ENCODE measurements at regions not wholly inside any gene's neighbourhood (a gene's known extent, or its start where the extent isn't known, plus 50 kb on each side); places are given as distances from the start of the nearest gene placed in this dataset.

DNA sequence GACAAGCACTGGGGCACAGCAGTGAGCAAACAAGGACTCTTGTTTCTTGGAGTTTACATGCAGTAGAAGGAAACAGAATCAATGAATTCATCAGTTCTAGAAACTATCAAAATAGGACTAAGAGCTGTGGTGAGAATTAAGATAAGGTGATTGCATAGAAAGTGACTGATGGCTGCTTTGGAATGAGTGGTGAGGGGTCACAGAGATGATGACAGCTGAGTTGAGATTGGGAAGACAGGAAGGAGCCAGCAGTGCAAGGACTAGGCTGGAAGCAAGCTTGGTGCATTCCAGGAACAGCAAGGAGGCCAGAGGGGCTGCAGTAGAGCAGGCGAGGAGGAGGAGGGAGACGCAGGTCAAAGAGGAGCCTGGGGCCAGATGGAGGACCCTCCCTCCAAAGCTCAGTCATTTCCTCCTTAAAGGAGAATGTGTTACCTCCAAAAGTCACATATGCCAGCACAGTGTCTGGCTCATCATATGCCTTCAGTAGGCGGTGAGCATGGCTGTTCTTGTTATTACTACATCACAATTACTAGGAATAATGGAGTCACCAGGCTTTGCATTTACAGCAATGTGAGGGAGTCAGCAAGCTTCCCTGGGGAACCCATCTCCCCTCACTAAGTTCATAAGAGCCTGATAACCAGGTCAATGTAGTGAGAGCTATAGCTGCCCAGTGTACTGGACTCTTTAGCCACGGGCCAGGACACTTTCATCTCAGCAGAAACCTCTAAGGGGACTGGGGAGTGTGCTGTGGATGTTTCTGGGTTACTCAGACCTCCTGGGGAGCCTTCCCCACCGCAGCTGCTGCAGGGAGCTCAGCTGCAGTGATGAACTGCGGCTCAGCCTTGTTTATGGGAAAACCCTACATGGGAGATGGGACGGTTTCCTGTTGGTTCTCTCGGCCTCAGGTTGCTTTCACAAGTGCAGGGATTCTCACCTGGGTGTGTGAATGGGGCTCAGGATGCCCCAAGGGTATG is 157.2 kb downstream of the SEC14L1 start:
- DNase-seq (ENCODE audit: insufficient read length, low spot score, missing footprints) = peak; percentile 86
- no peaks in the 10 kb centered on the region for H4K20me1 ChIP-seq (ENCODE audit: insufficient read depth, low read length)
- no peak overlapping the region for H2AFZ ChIP-seq (ENCODE audit: low read length)
- H3K27ac ChIP-seq (ENCODE audit: low read depth, low read length) = peak overlapping the region; percentile 41
- TF ChIP-seq, protein P1, sequence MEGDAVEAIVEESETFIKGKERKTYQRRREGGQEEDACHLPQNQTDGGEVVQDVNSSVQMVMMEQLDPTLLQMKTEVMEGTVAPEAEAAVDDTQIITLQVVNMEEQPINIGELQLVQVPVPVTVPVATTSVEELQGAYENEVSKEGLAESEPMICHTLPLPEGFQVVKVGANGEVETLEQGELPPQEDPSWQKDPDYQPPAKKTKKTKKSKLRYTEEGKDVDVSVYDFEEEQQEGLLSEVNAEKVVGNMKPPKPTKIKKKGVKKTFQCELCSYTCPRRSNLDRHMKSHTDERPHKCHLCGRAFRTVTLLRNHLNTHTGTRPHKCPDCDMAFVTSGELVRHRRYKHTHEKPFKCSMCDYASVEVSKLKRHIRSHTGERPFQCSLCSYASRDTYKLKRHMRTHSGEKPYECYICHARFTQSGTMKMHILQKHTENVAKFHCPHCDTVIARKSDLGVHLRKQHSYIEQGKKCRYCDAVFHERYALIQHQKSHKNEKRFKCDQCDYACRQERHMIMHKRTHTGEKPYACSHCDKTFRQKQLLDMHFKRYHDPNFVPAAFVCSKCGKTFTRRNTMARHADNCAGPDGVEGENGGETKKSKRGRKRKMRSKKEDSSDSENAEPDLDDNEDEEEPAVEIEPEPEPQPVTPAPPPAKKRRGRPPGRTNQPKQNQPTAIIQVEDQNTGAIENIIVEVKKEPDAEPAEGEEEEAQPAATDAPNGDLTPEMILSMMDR (IDR thresholded peaks at IDR 0.05; ENCODE audit: extremely low read depth, low read depth, low read length) = no peak
- no peak overlapping the region for H3K4me2 ChIP-seq (ENCODE audit: insufficient read depth, low read length)
- H3K9me3 ChIP-seq (ENCODE audit: low read depth, low read length) = no peaks in the 10 kb centered on the region
- no peaks in the 10 kb centered on the region for H3K79me2 ChIP-seq (ENCODE audit: insufficient read depth, low read length)
- H3K4me3 ChIP-seq (ENCODE audit: insufficient read depth, low read length) = no peak overlapping the region
- H3K27me3 ChIP-seq (ENCODE audit: insufficient read depth, low read length) = no peaks in the 10 kb centered on the region
- no peaks in the 10 kb centered on the region for H3K36me3 ChIP-seq (ENCODE audit: insufficient read depth, low read length)
- H3K4me1 ChIP-seq (ENCODE audit: insufficient read depth, low read length) = peaks cover 4% of the 10 kb centered on the region

DNA sequence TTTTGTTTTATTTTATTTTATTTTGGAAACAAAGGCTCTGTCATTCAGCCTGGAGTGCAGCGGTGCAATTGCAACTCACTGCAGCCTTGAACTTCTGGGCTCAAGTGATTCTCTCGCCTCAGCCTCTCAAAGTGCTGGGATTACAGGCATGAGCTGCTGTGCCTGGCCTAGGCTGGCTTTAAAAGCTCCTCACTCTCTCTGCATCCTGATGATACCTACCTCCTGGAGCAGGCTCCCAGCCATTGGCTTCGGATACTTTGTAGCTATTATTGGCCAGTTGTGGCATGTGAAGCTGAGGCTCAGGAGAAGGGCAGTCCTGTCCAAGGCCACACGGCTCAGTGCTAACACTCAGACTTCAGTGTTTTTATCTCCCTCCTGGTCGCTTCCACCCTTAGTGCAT is 158.0 kb downstream of the SEC14L1 start:
- Histone ChIP-seq H3K4me1 (ENCODE audit: insufficient read depth, low read length) (peaks cover 7% of the 10 kb centered on the region), H3K27me3 (ENCODE audit: insufficient read depth, low read length) (no peaks in the 10 kb centered on the region), H3K36me3 (ENCODE audit: insufficient read depth, low read length) (no peaks in the 10 kb centered on the region), H3K79me2 (ENCODE audit: insufficient read depth, low read length) (no peaks in the 10 kb centered on the region), H3K4me2 (ENCODE audit: insufficient read depth, low read length) (no peak overlapping the region), H3K4me3 (ENCODE audit: insufficient read depth, low read length) (no peak overlapping the region), H2AFZ (ENCODE audit: low read length) (no peak overlapping the region), H3K27ac (ENCODE audit: low read depth, low read length) (no peak overlapping the region), H3K9me3 (ENCODE audit: low read depth, low read length) (no peaks in the 10 kb centered on the region), H4K20me1 (ENCODE audit: insufficient read depth, low read length) (no peaks in the 10 kb centered on the region)
- DNase-seq (ENCODE audit: insufficient read length, low spot score, missing footprints) = no peak
- TF ChIP-seq, protein P1 (IDR thresholded peaks at IDR 0.05; ENCODE audit: extremely low read depth, low read depth, low read length) = no peak

DNA sequence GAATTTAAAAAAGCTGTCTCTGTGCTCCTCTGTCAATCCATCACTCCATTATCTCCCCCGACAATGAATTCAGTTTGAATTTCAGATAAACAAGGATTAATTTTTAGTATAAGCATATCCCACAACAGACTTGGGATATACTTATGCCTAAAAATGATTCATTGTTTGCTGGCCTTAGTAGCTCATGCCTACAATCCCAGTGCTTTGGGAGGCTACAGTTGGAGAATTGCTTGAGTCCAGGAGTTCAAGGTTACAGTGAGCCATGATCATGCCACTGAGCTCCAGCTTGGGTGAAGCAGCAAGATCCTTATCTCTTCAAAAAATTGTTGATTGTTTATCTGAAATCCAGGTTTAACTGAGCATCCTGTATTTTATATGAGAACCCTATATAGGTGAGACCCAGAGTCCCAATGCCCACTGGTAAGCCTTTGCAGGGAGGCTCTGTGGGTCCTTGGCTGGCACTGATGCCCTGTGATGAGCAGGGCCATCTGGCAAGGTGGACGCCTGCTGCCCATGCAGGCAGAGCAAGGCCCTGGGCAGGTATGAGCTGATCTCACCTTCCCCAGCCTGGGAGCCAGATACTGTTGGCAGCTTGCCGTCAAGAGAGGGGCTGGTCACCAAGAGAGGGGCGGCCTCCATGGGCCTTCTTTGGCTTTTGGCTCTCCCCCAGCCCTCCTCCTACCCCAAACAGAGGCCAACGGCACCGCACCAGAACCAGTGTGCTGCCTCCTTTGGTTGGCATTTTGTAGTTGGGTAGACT is 158.7 kb downstream of the SEC14L1 start:
- Histone ChIP-seq H3K4me1 (ENCODE audit: insufficient read depth, low read length) (peaks cover 13% of the 10 kb centered on the region), H3K27me3 (ENCODE audit: insufficient read depth, low read length) (no peaks in the 10 kb centered on the region), H3K4me2 (ENCODE audit: insufficient read depth, low read length) (no peak overlapping the region), H3K79me2 (ENCODE audit: insufficient read depth, low read length) (no peaks in the 10 kb centered on the region), H3K9me3 (ENCODE audit: low read depth, low read length) (no peaks in the 10 kb centered on the region), H3K27ac (ENCODE audit: low read depth, low read length) (no peak overlapping the region), H4K20me1 (ENCODE audit: insufficient read depth, low read length) (no peaks in the 10 kb centered on the region), H2AFZ (ENCODE audit: low read length) (no peak overlapping the region), H3K4me3 (ENCODE audit: insufficient read depth, low read length) (no peak overlapping the region), H3K36me3 (ENCODE audit: insufficient read depth, low read length) (no peaks in the 10 kb centered on the region)
- peak; percentile 73 for DNase-seq (ENCODE audit: insufficient read length, low spot score, missing footprints)
- TF ChIP-seq, protein P1 (IDR thresholded peaks at IDR 0.05; ENCODE audit: extremely low read depth, low read depth, low read length) = no peak
